GM12891 (cell line): ENCODE measurements at regions not wholly inside any gene's neighbourhood (a gene's known extent, or its start where the extent isn't known, plus 50 kb on each side); places are given as distances from the start of the nearest gene placed in this dataset.

Experiments used
- POLR2AphosphoS5 ChIP-seq: IDR thresholded peaks from 2 replicates; pipeline ENCODE4 v1.6.1; 2011; ENCODE audit warnings: low read depth, low read length, control low read depth
- POU2F2 ChIP-seq: IDR thresholded peaks from 2 replicates; pipeline ENCODE4 v1.6.1; 2011; ENCODE audit warnings: low read depth, mild to moderate bottlenecking, control low read depth, low read length, moderate library complexity
- TAF1 ChIP-seq: IDR thresholded peaks from 2 replicates; pipeline ENCODE4 v1.6.1; 2011; ENCODE audit warnings: low read depth, low read length, control low read depth

- TF ChIP-seq TAF1 (no peak), POLR2AphosphoS5 (no peak), POU2F2 (no peak)
These were observed 108.5 kb upstream of the WDR1 start for GRCh38 chr4:10225096-10225495.
